ENCODE measurements at regions not wholly inside any gene's neighbourhood (a gene's known extent, or its start where the extent isn't known, plus 50 kb on each side); places are given as distances from the start of the nearest gene placed in this dataset.
"Not testable (repeated sequence)": the region's sequence is repeated elsewhere in the genome, so short reads cannot be mapped to it uniquely, and the experiment has no call there.

- DNase-seq: no peak
Measured at GRCh38 chr6:121597654-121598053, 162.2 kb downstream of the GJA1 start.

- DNase-seq: not testable (repeated sequence)
Measured at GRCh38 chr6:121599331-121599730, 163.9 kb downstream of the GJA1 start.

GRCh38 chr6:121600389-121601168 lies 165.1 kb downstream of the GJA1 start:
- no peak for DNase-seq

- no peak for DNase-seq
Measured at GRCh38 chr6:121603486-121603885, 168.0 kb downstream of the GJA1 start.

- no peak for DNase-seq
Measured at GRCh38 chr6:121607721-121608120, 172.3 kb downstream of the GJA1 start.

- DNase-seq: no peak
Measured at GRCh38 chr6:121608270-121608669, 172.8 kb downstream of the GJA1 start.

- DNase-seq: no peak
Measured at GRCh38 chr6:121609281-121609680, 173.8 kb downstream of the GJA1 start.

GRCh38 chr6:121612927-121613326 lies 177.5 kb downstream of the GJA1 start:
- DNase-seq: no peak

- DNase-seq: no peak
Measured at GRCh38 chr6:121614115-121614514, 178.7 kb downstream of the GJA1 start.

GRCh38 chr6:121615493-121615892 lies 180.0 kb downstream of the GJA1 start:
- DNase-seq: no peak

GRCh38 chr6:121616406-121616805 lies 181.0 kb downstream of the GJA1 start:
- DNase-seq: no peak

GRCh38 chr6:121617388-121617787 lies 181.9 kb downstream of the GJA1 start:
- DNase-seq: no peak

- no peak for DNase-seq
Measured at GRCh38 chr6:121619013-121619412, 183.6 kb downstream of the GJA1 start.

- no peak for DNase-seq
Measured at GRCh38 chr6:121619987-121620740, 184.7 kb downstream of the GJA1 start.

GRCh38 chr6:121627761-121628160 lies 192.3 kb downstream of the GJA1 start:
- DNase-seq: no peak

GRCh38 chr6:121630716-121631115 lies 195.3 kb downstream of the GJA1 start:
- no peak for DNase-seq

- DNase-seq: not testable (repeated sequence)
Measured at GRCh38 chr6:121631752-121632151, 196.3 kb downstream of the GJA1 start.

- no peak for DNase-seq
Measured at GRCh38 chr6:121633309-121633708, 197.9 kb downstream of the GJA1 start.

- not testable (repeated sequence) for DNase-seq
Measured at GRCh38 chr6:121634586-121634985, 199.1 kb downstream of the GJA1 start.

GRCh38 chr6:121635355-121635754 lies 199.9 kb downstream of the GJA1 start:
- no peak for DNase-seq

GRCh38 chr6:121636217-121636616 lies 200.8 kb downstream of the GJA1 start:
- not testable (repeated sequence) for DNase-seq

- DNase-seq: no peak
Measured at GRCh38 chr6:121639021-121639420, 203.6 kb downstream of the GJA1 start.

- DNase-seq: no peak
Measured at GRCh38 chr6:121641158-121641557, 205.7 kb downstream of the GJA1 start.

- DNase-seq: no peak
Measured at GRCh38 chr6:121645100-121645745, 209.8 kb downstream of the GJA1 start.

All from NCI-H526 (cell line).